HepG2 (cell line): ENCODE measurements at regions not wholly inside any gene's neighbourhood (a gene's known extent, or its start where the extent isn't known, plus 50 kb on each side); places are given as distances from the start of the nearest gene placed in this dataset.

Source experiments
- ATAC-seq: fragments of 200-7000 bp; cut with Tn5 transposase; 3 replicates; pipeline ENCODE4 v1.9.1; 2020; ENCODE audit warnings: mild to moderate bottlenecking, moderate library complexity
- BruUV-seq: library from RNA; stranded (reverse); fragments of 400-500 nt; replicated peaks from 2 replicates; lab custom pipeline; 2021; lab: Mats Ljungman, UMichigan
- CTCF ChIA-PET: fragments of 300-600 bp; formaldehyde crosslinking; extraction: SDS; loops from one replicate; lab custom pipeline; 2021; ENCODE audit warnings: low total read pairs, inconsistent platforms, low intra/inter-chr PET ratio; lab: Yijun Ruan, JAX
- POLR2A ChIA-PET: fragments of 350-600 bp; sonication (Branson Sonifier 250); formaldehyde crosslinking; loops from one replicate; lab custom pipeline; 2020; ENCODE audit warnings: antibody characterized with exemption, inconsistent platforms; lab: Yijun Ruan, JAX
- DNase-seq: peaks from one replicate; pipeline ENCODE4 v3.0.0-alpha.2; 2015; ENCODE audit warnings: low spot score
- FAIRE-seq: peaks from 3 replicates; lab custom pipeline; 2011; peaks lifted over from hg19 to GRCh38; lab: Jason Lieb, UNC
- H2AFZ ChIP-seq: one replicate; pipeline ENCODE4 v1.6.1; 2011; ENCODE audit warnings: low read length, inconsistent platforms
- H3K27ac ChIP-seq: fragments of 300-600 bp; 3 replicates; pipeline ENCODE4 v1.8.0; 2011; ENCODE audit warnings: mixed run types, mild to moderate bottlenecking, mixed read lengths, low read length, inconsistent platforms; ENCODE audit not compliant: insufficient read depth; ENCODE audit errors: extremely low read length
- H3K27me3 ChIP-seq, 2 experiments: fragments of 200-600 bp in 1 of 2; 2 replicates in 1 of 2; 3 replicates in 1 of 2; pipeline versions ENCODE4 v1.6.0 to v1.8.0; 2011; ENCODE audit warnings: low read length in 2 of 2, mild to moderate bottlenecking in 2 of 2, moderate library complexity in 2 of 2, inconsistent platforms in 1 of 2; ENCODE audit not compliant: insufficient read depth in 2 of 2, control insufficient read depth in 1 of 2
- H3K36me3 ChIP-seq, 2 experiments: fragments of 200-600 bp in 1 of 2; replicated peaks in 1 of 2; 2 replicates in 1 of 2; 3 replicates in 1 of 2; pipeline versions ENCODE4 v1.5.1 to v1.8.0; 2011; ENCODE audit warnings: low read length in 2 of 2, inconsistent platforms in 1 of 2; ENCODE audit not compliant: insufficient read depth in 2 of 2, control insufficient read depth in 1 of 2
- H3K4me1 ChIP-seq: 2 replicates; pipeline ENCODE4 v1.5.1; 2012; ENCODE audit warnings: low read length, inconsistent platforms; ENCODE audit not compliant: insufficient read depth
- H3K4me2 ChIP-seq: 2 replicates; pipeline ENCODE4 v1.6.0; 2011; ENCODE audit warnings: low read depth, low read length, inconsistent platforms
- H3K4me3 ChIP-seq, 3 experiments: fragments of 200-600 bp in 1 of 3; sonication (generic), shearing (Covaris generic) in 1 of 3; replicated peaks in 1 of 3; 2 replicates each; pipeline ENCODE4 v1.5.1; 2011 to 2016; ENCODE audit warnings: low read length in 3 of 3, inconsistent platforms in 2 of 3, low read depth in 2 of 3, mild to moderate bottlenecking in 2 of 3, control low read depth in 1 of 3, mixed read lengths in 1 of 3; ENCODE audit not compliant: insufficient read depth in 1 of 3
- H3K79me2 ChIP-seq: one replicate; pipeline ENCODE4 v1.6.1; 2011; ENCODE audit warnings: low read length, inconsistent platforms; ENCODE audit not compliant: insufficient read depth
- H3K9ac ChIP-seq: 2 replicates; pipeline ENCODE4 v1.6.0; 2011; ENCODE audit warnings: mild to moderate bottlenecking, low read depth, low read length, inconsistent platforms; ENCODE audit not compliant: insufficient read depth
- H3K9me3 ChIP-seq: 2 replicates; pipeline ENCODE4 v1.5.1; 2012; ENCODE audit warnings: mild to moderate bottlenecking, low read length
- H4K20me1 ChIP-seq: 2 replicates; pipeline ENCODE4 v1.6.0; 2011; ENCODE audit warnings: inconsistent platforms, mild to moderate bottlenecking, low read length, moderate library complexity; ENCODE audit not compliant: insufficient read depth
- CBFB ChIP-seq: sonication (generic); formaldehyde crosslinking; IDR thresholded peaks from 2 replicates; pipeline ENCODE4 v1.4.0; 2020; ENCODE audit warnings: missing genetic modification reagents
- CBX2 ChIP-seq, 2 experiments: fragments of 200-600 bp in 1 of 2; sonication (generic); formaldehyde crosslinking in 1 of 2; IDR thresholded peaks; 2 replicates each; pipeline versions ENCODE4 v1.7.0 to v1.8.1; 2018 to 2022; ENCODE audit warnings: low read depth in 2 of 2, low read length in 1 of 2, mild to moderate bottlenecking in 1 of 2, missing genetic modification reagents in 1 of 2
- FOXM1 ChIP-seq: sonication (generic); formaldehyde crosslinking; IDR thresholded peaks from 2 replicates; pipeline ENCODE4 v1.5.0; 2020; ENCODE audit warnings: missing genetic modification reagents
- GLMP ChIP-seq: sonication (generic); formaldehyde crosslinking; IDR thresholded peaks from 2 replicates; pipeline ENCODE4 v1.9.0; 2021; ENCODE audit warnings: missing genetic modification reagents, mild to moderate bottlenecking, borderline replicate concordance
- NCOA2 ChIP-seq: sonication (generic); formaldehyde crosslinking; IDR thresholded peaks from 2 replicates; pipeline ENCODE4 v1.8.0; 2022; ENCODE audit warnings: inconsistent platforms
- TFE3 ChIP-seq: IDR thresholded peaks from 2 replicates; pipeline ENCODE4 v1.6.1; 2016
- ZBTB40 ChIP-seq, 2 experiments: fragments of 450-650 bp in 1 of 2; sonication (generic) in 1 of 2; formaldehyde crosslinking in 1 of 2; IDR thresholded peaks; 2 replicates each; pipeline versions ENCODE4 v1.6.1 to v1.8.0; 2016 to 2022; ENCODE audit warnings: antibody characterized with exemption in 1 of 2, mild to moderate bottlenecking in 1 of 2, missing genetic modification reagents in 1 of 2
- ZBTB42 ChIP-seq: sonication (generic); formaldehyde crosslinking; IDR thresholded peaks from 2 replicates; pipeline ENCODE4 v1.5.0; 2020; ENCODE audit warnings: mild to moderate bottlenecking, missing genetic modification reagents
- ZKSCAN5 ChIP-seq: sonication (generic); formaldehyde crosslinking; IDR thresholded peaks from 2 replicates; pipeline ENCODE4 v1.5.1; 2020; ENCODE audit warnings: mild to moderate bottlenecking, missing genetic modification reagents
- ZMYM2 ChIP-seq: sonication (generic); formaldehyde crosslinking; IDR thresholded peaks from 2 replicates; pipeline ENCODE4 v1.8.0; 2022; ENCODE audit warnings: mild to moderate bottlenecking, missing genetic modification reagents
- ZNF17 ChIP-seq: sonication (generic); formaldehyde crosslinking; IDR thresholded peaks from 2 replicates; pipeline ENCODE4 v1.5.0; 2020; ENCODE audit warnings: mild to moderate bottlenecking, missing genetic modification reagents
- ZNF362 ChIP-seq: sonication (generic); formaldehyde crosslinking; IDR thresholded peaks from 2 replicates; pipeline ENCODE4 v1.4.0; 2020; ENCODE audit warnings: missing genetic modification reagents, mild to moderate bottlenecking, borderline replicate concordance
- ZNF772 ChIP-seq: sonication (generic); formaldehyde crosslinking; IDR thresholded peaks from 2 replicates; pipeline ENCODE4 v1.5.0; 2020; ENCODE audit warnings: mild to moderate bottlenecking, missing genetic modification reagents
- WGBS: methylation state at CpG from one replicate; pipeline ENCODE4 v1.1.6; 2017; ENCODE audit warnings: low lambda C conversion rate; 5-methylcytosine and 5-hydroxymethylcytosine counted together
- in situ Hi-C: cut with HindIII; loops from 2 replicates; pipeline ENCODE4 v1.10.0; 2017; ENCODE audit warnings: low pct_unique_long_range_greater_than_20kb; ENCODE audit not compliant: extremely low pct_ligation_motif_present
- intact Hi-C: fragments of 100-400 bp; cut with micrococcal nuclease; formaldehyde crosslinking; loops from one replicate; pipeline ENCODE4 v1.10.0; 2022; ENCODE audit not compliant: unreplicated experiment

GRCh38 chr3:70882104-70882503, 569.7 kb upstream of the MDFIC2 start:
- POLR2A ChIA-PET = no interaction called here
- Histone ChIP-seq H3K27me3 (no peaks in the 10 kb centered on the region), H3K4me2 (no peak overlapping the region), H3K9me3 (no peaks in the 10 kb centered on the region), H3K79me2 (no peaks in the 10 kb centered on the region), H3K36me3 (no peaks in the 10 kb centered on the region), H3K9ac (no peak overlapping the region), H3K4me1 (no peaks in the 10 kb centered on the region), H3K27ac (no peak overlapping the region), H3K4me3 (no peak overlapping the region), H4K20me1 (no peaks in the 10 kb centered on the region), H2AFZ (no peak overlapping the region)
- WGBS = 21% methylated on average over 5 of the region's 5 CpGs
- in situ Hi-C loops (no loop called here), intact Hi-C loops (no loop called here)
- no peak for FAIRE-seq
- no peak for DNase-seq
- CTCF ChIA-PET = no interaction called here
- no TSS peak for BruUV-seq
- no peak for ATAC-seq
- no peak for TF ChIP-seq TFE3 (CRISPR knock-in tag)
- TF ChIP-seq NCOA2 (CRISPR knock-in tag) = no peak
- no peak for TF ChIP-seq GLMP (CRISPR knock-in tag)
- no peak for TF ChIP-seq ZKSCAN5
- TF ChIP-seq FOXM1 (CRISPR knock-in tag) = no peak
- no peak for TF ChIP-seq CBFB (CRISPR knock-in tag)
- TF ChIP-seq ZBTB42 (CRISPR knock-in tag) = no peak
- TF ChIP-seq ZMYM2 (CRISPR knock-in tag) = no peak
- no peak for TF ChIP-seq ZNF772 (CRISPR knock-in tag)
- TF ChIP-seq ZBTB40 (IDR thresholded peaks at IDR 0.05) = no peak
- no peak for TF ChIP-seq ZBTB40 (CRISPR knock-in tag; IDR thresholded peaks at IDR 0.05)
- TF ChIP-seq ZNF362 = no peak
- TF ChIP-seq ZNF17 (CRISPR knock-in tag) = no peak
- TF ChIP-seq CBX2 (IDR thresholded peaks at IDR 0.05; ENCODE audit: low read depth, low read length) = no peak
- TF ChIP-seq CBX2 (CRISPR knock-in tag; IDR thresholded peaks at IDR 0.05; ENCODE audit: low read depth) = no peak
